ENCODE measurements at regions not wholly inside any gene's neighbourhood (a gene's known extent, or its start where the extent isn't known, plus 50 kb on each side); places are given as distances from the start of the nearest gene placed in this dataset.

GRCh38 chr4:128657638-128658037 lies 151.9 kb upstream of the JADE1 start:
- WGBS (ENCODE audit: low lambda C conversion rate, missing lambda C conversion rate), result 91% methylated on average over 4 of the region's 4 CpGs
- Histone ChIP-seq H3K27ac (peak overlapping the region; percentile 74), H4K20me1 (ENCODE audit: insufficient read depth, poor library complexity, severe bottlenecking) (no peaks in the 10 kb centered on the region)

GRCh38 chr4:128654465-128654864 lies 155.0 kb upstream of the JADE1 start:
- Histone ChIP-seq H3K4me3 (no peak overlapping the region), H3K27ac (peak overlapping the region; percentile 80), H3K4me1 (ENCODE audit: insufficient read depth) (peaks cover 29% of the 10 kb centered on the region), H3K36me3 (replicated peaks; ENCODE audit: insufficient read depth, low read depth) (no peaks in the 10 kb centered on the region), H2AFZ (no peak overlapping the region), H4K20me1 (ENCODE audit: insufficient read depth, poor library complexity, severe bottlenecking) (no peaks in the 10 kb centered on the region), H3K79me2 (no peaks in the 10 kb centered on the region), H3K4me2 (peak overlapping the region; percentile 56), H3K27me3 (no peaks in the 10 kb centered on the region), H3K9me3 (ENCODE audit: low read depth) (peaks cover 6% of the 10 kb centered on the region), H3K9me2 (replicated peaks; ENCODE audit: insufficient read depth) (no peaks in the 10 kb centered on the region)
- 93% methylated on average over 3 of the region's 3 CpGs for WGBS (ENCODE audit: low lambda C conversion rate, missing lambda C conversion rate)
- no peak for DNase-seq (ENCODE audit: low spot score)
- TF ChIP-seq CTCF (IDR thresholded peaks at IDR 0.05; ENCODE audit: poor library complexity), result no peak
- no peak for TF ChIP-seq EZH2 (IDR thresholded peaks at IDR 0.05; ENCODE audit: borderline replicate concordance)
- no peak for TF ChIP-seq EZH2phosphoT487 (IDR thresholded peaks at IDR 0.05; ENCODE audit: low read depth, severe bottlenecking, unreplicated experiment)

More at GRCh38 chr4:128657638-128658037, 151.9 kb upstream of the JADE1 start:
- DNase-seq (ENCODE audit: low spot score), result no peak
- Histone ChIP-seq H3K4me1 (ENCODE audit: insufficient read depth) (peaks cover 49% of the 10 kb centered on the region), H3K9me3 (ENCODE audit: low read depth) (peaks cover 6% of the 10 kb centered on the region), H3K4me3 (no peak overlapping the region), H3K9me2 (replicated peaks; ENCODE audit: insufficient read depth) (no peaks in the 10 kb centered on the region), H2AFZ (peak overlapping the region; percentile 17), H3K79me2 (no peaks in the 10 kb centered on the region), H3K36me3 (replicated peaks; ENCODE audit: insufficient read depth, low read depth) (no peaks in the 10 kb centered on the region), H3K4me2 (no peak overlapping the region), H3K27me3 (no peaks in the 10 kb centered on the region)
- TF ChIP-seq EZH2phosphoT487 (IDR thresholded peaks at IDR 0.05; ENCODE audit: low read depth, severe bottlenecking, unreplicated experiment), result no peak
- no peak for TF ChIP-seq EZH2 (IDR thresholded peaks at IDR 0.05; ENCODE audit: borderline replicate concordance)
- no peak for TF ChIP-seq CTCF (IDR thresholded peaks at IDR 0.05; ENCODE audit: poor library complexity)

- no peaks in the 10 kb centered on the region for H3K36me3 ChIP-seq (replicated peaks; ENCODE audit: insufficient read depth, low read depth)
- no peaks in the 10 kb centered on the region for H3K27me3 ChIP-seq
- H3K4me1 ChIP-seq (ENCODE audit: insufficient read depth), result peaks cover 34% of the 10 kb centered on the region
- peak; percentile 84 for DNase-seq (ENCODE audit: low spot score)
- peak overlapping the region; percentile 80 for H3K27ac ChIP-seq
- H3K4me3 ChIP-seq, result no peak overlapping the region
- TF ChIP-seq EZH2 (IDR thresholded peaks at IDR 0.05; ENCODE audit: borderline replicate concordance) (no peak), CTCF (IDR thresholded peaks at IDR 0.05; ENCODE audit: poor library complexity) (no peak)
- H2AFZ ChIP-seq, result no peak overlapping the region
- peaks cover 6% of the 10 kb centered on the region for H3K9me3 ChIP-seq (ENCODE audit: low read depth)
- no peaks in the 10 kb centered on the region for H3K79me2 ChIP-seq
- H4K20me1 ChIP-seq (ENCODE audit: insufficient read depth, poor library complexity, severe bottlenecking), result no peaks in the 10 kb centered on the region
- peak overlapping the region; percentile 56 for H3K4me2 ChIP-seq
- no peaks in the 10 kb centered on the region for H3K9me2 ChIP-seq (replicated peaks; ENCODE audit: insufficient read depth)
- whole genome bisulfite sequencing (ENCODE audit: low lambda C conversion rate, missing lambda C conversion rate), result 24% methylated on average over 8 of the region's 8 CpGs
Measured at GRCh38 chr4:128653527-128654444, 155.7 kb upstream of the JADE1 start.

All from hepatocyte (in vitro differentiated cells).